SK-N-SH (cell line): ENCODE measurements at regions not wholly inside any gene's neighbourhood (a gene's known extent, or its start where the extent isn't known, plus 50 kb on each side); places are given as distances from the start of the nearest gene placed in this dataset.

Source experiments
- CTCF ChIA-PET: fragments of 300-600, 350-600 bp; formaldehyde crosslinking; extraction: SDS; loops from one replicate; lab custom pipeline; 2021; lab: Yijun Ruan, JAX
- POLR2A ChIA-PET: fragments of 350-600 bp; sonication (Branson Sonifier 250); formaldehyde crosslinking; extraction: SDS; loops from one replicate; lab custom pipeline; 2020; ENCODE audit warnings: antibody characterized with exemption, inconsistent platforms; lab: Yijun Ruan, JAX
- DNase-seq: peaks from one replicate; pipeline ENCODE4 v3.0.0; 2012
- H2AFZ ChIP-seq: fragments of 200-600 bp; sonication (generic); 2 replicates; pipeline ENCODE4 v1.8.1; 2016; ENCODE audit warnings: antibody characterized with exemption, mild to moderate bottlenecking, low read depth
- H3F3A ChIP-seq: fragments of 200-600 bp; sonication (generic); replicated peaks from 2 replicates; pipeline ENCODE3; 2016; ENCODE audit warnings: antibody characterized with exemption, mild to moderate bottlenecking; ENCODE audit not compliant: insufficient read depth
- H3K27ac ChIP-seq, 2 experiments: fragments of 200-500 bp in 1 of 2; fragments of 200-600 bp in 1 of 2; sonication (Bioruptor generic) in 1 of 2; sonication (generic), shearing (Covaris generic) in 1 of 2; 2 replicates each; pipeline versions ENCODE4 v1.5.1 to v1.6.1; 2014 to 2016; ENCODE audit warnings: low read depth in 2 of 2, inconsistent platforms in 1 of 2, low read length in 1 of 2, mild to moderate bottlenecking in 1 of 2, mixed read lengths in 1 of 2
- H3K27me3 ChIP-seq: fragments of 200-600 bp; sonication (generic), shearing (Covaris generic); 2 replicates; pipeline ENCODE4 v1.6.1; 2016; ENCODE audit warnings: mixed run types; ENCODE audit not compliant: insufficient read depth
- H3K36me3 ChIP-seq, 2 experiments: fragments of 200-500 bp in 1 of 2; fragments of 200-600 bp in 1 of 2; sonication (Bioruptor generic) in 1 of 2; sonication (generic) in 1 of 2; replicated peaks in 1 of 2; 2 replicates each; pipeline versions ENCODE3 to v1.5.1; 2014 to 2016; ENCODE audit warnings: low read length in 1 of 2, mild to moderate bottlenecking in 1 of 2; ENCODE audit not compliant: insufficient read depth in 2 of 2, control insufficient read depth in 1 of 2
- H3K4me1 ChIP-seq, 2 experiments: fragments of 200-500 bp in 1 of 2; fragments of 200-600 bp in 1 of 2; sonication (Bioruptor generic) in 1 of 2; sonication (generic), shearing (Covaris generic) in 1 of 2; 2 replicates each; pipeline versions ENCODE4 v1.5.1 to v1.6.1; 2014 to 2016; ENCODE audit warnings: low read depth in 1 of 2, low read length in 1 of 2, mixed run types in 1 of 2; ENCODE audit not compliant: insufficient read depth in 2 of 2, control insufficient read depth in 1 of 2
- H3K4me2 ChIP-seq: fragments of 200-600 bp; sonication (generic), shearing (Covaris generic); 2 replicates; pipeline ENCODE4 v1.6.1; 2017; ENCODE audit warnings: mixed run types
- H3K4me3 ChIP-seq, 2 experiments: fragments of 200-500 bp in 1 of 2; fragments of 200-600 bp in 1 of 2; sonication (Bioruptor generic) in 1 of 2; sonication (generic), shearing (Covaris generic) in 1 of 2; 2 replicates each; pipeline versions ENCODE4 v1.5.1 to v1.8.1; 2014 to 2016; ENCODE audit warnings: low read depth in 2 of 2, inconsistent platforms in 1 of 2, low read length in 1 of 2, mild to moderate bottlenecking in 1 of 2, mixed read lengths in 1 of 2, moderate library complexity in 1 of 2
- H3K79me2 ChIP-seq: fragments of 200-600 bp; sonication (generic); 2 replicates; pipeline ENCODE4 v1.8.1; 2017; ENCODE audit warnings: mild to moderate bottlenecking; ENCODE audit not compliant: insufficient read depth
- H3K9ac ChIP-seq: fragments of 200-600 bp; sonication (generic); 2 replicates; pipeline ENCODE4 v1.6.1; 2017; ENCODE audit warnings: mixed run types
- H3K9me2 ChIP-seq: fragments of 200-600 bp; sonication (generic); 2 replicates; pipeline ENCODE4 v1.6.1; 2017; ENCODE audit warnings: mixed run types
- H3K9me3 ChIP-seq: fragments of 200-600 bp; sonication (generic); 2 replicates; pipeline ENCODE4 v1.6.1; 2017; ENCODE audit warnings: mixed run types, mild to moderate bottlenecking, moderate library complexity
- H4K20me1 ChIP-seq: fragments of 200-600 bp; sonication (generic); 2 replicates; pipeline ENCODE4 v1.6.1; 2017; ENCODE audit warnings: mild to moderate bottlenecking, mixed run types; ENCODE audit not compliant: insufficient read depth
- CHD2 ChIP-seq: fragments of 150-350 bp; IDR thresholded peaks from 2 replicates; pipeline ENCODE4 v1.6.1; 2018; ENCODE audit warnings: low read length; ENCODE audit not compliant: partially characterized antibody
- CTCF ChIP-seq: fragments of 200-600 bp; sonication (generic); IDR thresholded peaks from 2 replicates; pipeline ENCODE4 v1.6.1; 2017; ENCODE audit warnings: antibody characterized with exemption, mild to moderate bottlenecking, moderate library complexity
- FOSL2 ChIP-seq: IDR thresholded peaks from 2 replicates; pipeline ENCODE4 v1.4.0; 2012; ENCODE audit warnings: low read depth, mild to moderate bottlenecking, moderate library complexity, borderline replicate concordance
- FOXJ3 ChIP-seq: sonication (generic); formaldehyde crosslinking; IDR thresholded peaks from 2 replicates; pipeline ENCODE4 v1.5.1; 2020; ENCODE audit warnings: mild to moderate bottlenecking, missing genetic modification reagents
- FOXM1 ChIP-seq: IDR thresholded peaks from 2 replicates; pipeline ENCODE4 v1.4.0; 2012; ENCODE audit warnings: low read depth, mild to moderate bottlenecking
- GABPA ChIP-seq: IDR thresholded peaks from 2 replicates; pipeline ENCODE4 v1.4.0; 2012; ENCODE audit warnings: low read depth, mild to moderate bottlenecking
- IRF3 ChIP-seq: fragments of 150-350 bp; IDR thresholded peaks from 2 replicates; pipeline ENCODE4 v1.6.1; 2016; ENCODE audit warnings: mild to moderate bottlenecking, low read depth, low read length
- JUND ChIP-seq: IDR thresholded peaks from 2 replicates; pipeline ENCODE4 v1.4.0; 2012
- MXI1 ChIP-seq: IDR thresholded peaks from 2 replicates; pipeline ENCODE4 v1.6.1; 2012; ENCODE audit warnings: mild to moderate bottlenecking, low read depth, low read length, improper control_type of control experiment
- POLR2AphosphoS5 ChIP-seq: IDR thresholded peaks from 2 replicates; pipeline ENCODE4 v1.6.1; 2012; ENCODE audit warnings: low read depth, low read length
- RAD21 ChIP-seq: IDR thresholded peaks from 2 replicates; pipeline ENCODE4 v1.6.1; 2012; ENCODE audit warnings: mild to moderate bottlenecking, low read length
- REST ChIP-seq: IDR thresholded peaks from 2 replicates; pipeline ENCODE4 v1.6.1; 2012; ENCODE audit warnings: mild to moderate bottlenecking, low read depth, low read length, moderate library complexity
- RXRA ChIP-seq: IDR thresholded peaks from 2 replicates; pipeline ENCODE4 v1.4.0; 2012; ENCODE audit warnings: low read depth, mild to moderate bottlenecking, borderline replicate concordance
- SIN3A ChIP-seq: IDR thresholded peaks from 2 replicates; pipeline ENCODE4 v1.6.1; 2012; ENCODE audit warnings: low read depth, mild to moderate bottlenecking, low read length, moderate library complexity, borderline replicate concordance
- SMC3 ChIP-seq: IDR thresholded peaks from 2 replicates; pipeline ENCODE4 v1.6.1; 2012; ENCODE audit warnings: low read depth, low read length, improper control_type of control experiment
- TAF1 ChIP-seq: IDR thresholded peaks from 2 replicates; pipeline ENCODE4 v1.6.1; 2012; ENCODE audit warnings: low read depth, mild to moderate bottlenecking, low read length, moderate library complexity, borderline replicate concordance
- USF2 ChIP-seq: fragments of 150-350 bp; IDR thresholded peaks from 2 replicates; pipeline ENCODE4 v1.6.1; 2017; ENCODE audit warnings: antibody characterized with exemption, low read length, low read depth, borderline replicate concordance
- WGBS: methylation state at CpG from one replicate; pipeline ENCODE4 v1.1.6; 2017; ENCODE audit warnings: low lambda C conversion rate; 5-methylcytosine and 5-hydroxymethylcytosine counted together

GRCh38 chr13:32911506-32911905 is 104.7 kb upstream of the KL start:
- Histone ChIP-seq H3K4me3 (no peak overlapping the region), H3K4me1 (no peaks in the 10 kb centered on the region; a peak in 1 of 4 replicates)
- no peak for TF ChIP-seq SIN3A
- TF ChIP-seq CTCF, result peak; percentile 37
- TF ChIP-seq RAD21, result peak; percentile 68
- TF ChIP-seq USF2, result no peak
- TF ChIP-seq POLR2AphosphoS5, result no peak
- TF ChIP-seq REST, result no peak
- no peak for TF ChIP-seq GABPA
- TF ChIP-seq SMC3, result peak; percentile 55
- TF ChIP-seq FOSL2, result no peak
- TF ChIP-seq FOXM1, result no peak
- TF ChIP-seq RXRA, result no peak
- TF ChIP-seq, all 33 proteins: peak for 3
- Histone ChIP-seq H4K20me1 (no peaks in the 10 kb centered on the region), H3K27me3 (no peaks in the 10 kb centered on the region), H2AFZ (no peak overlapping the region), H3F3A (no peaks in the 10 kb centered on the region), H3K36me3 (no peaks in the 10 kb centered on the region), H3K27ac (no peak overlapping the region), H3K79me2 (no peaks in the 10 kb centered on the region), H3K9ac (no peak overlapping the region), H3K4me2 (no peak overlapping the region), H3K9me2 (no peaks in the 10 kb centered on the region), H3K9me3 (no peaks in the 10 kb centered on the region)
- CTCF ChIA-PET, result interaction anchor here (0.6 to 1.1 kb wide), 4 partner anchors 16 to 549 kb away, joined by 3 to 4 read pairs (median 3); no protein-coding TSS in a partner anchor
- no CpG with 5 or more reads among the region's 2 CpGs for WGBS
- DNase-seq, result peak; percentile 43
- POLR2A ChIA-PET, result interaction anchor here (0.6 kb wide), 1 partner anchor 523 kb away, joined by 3 read pairs; no protein-coding TSS in a partner anchor

- H3K9me2 ChIP-seq, result no peaks in the 10 kb centered on the region
- H3K79me2 ChIP-seq, result no peaks in the 10 kb centered on the region
- H3K36me3 ChIP-seq, result no peaks in the 10 kb centered on the region
- no peaks in the 10 kb centered on the region for H3K27me3 ChIP-seq
- no peak overlapping the region for H3K9ac ChIP-seq
- WGBS, result 36% methylated on average over 1 of the region's 1 CpG
- no peak for DNase-seq
- no peak overlapping the region for H2AFZ ChIP-seq
- H3F3A ChIP-seq, result peaks cover 4% of the 10 kb centered on the region
- no peaks in the 10 kb centered on the region for H4K20me1 ChIP-seq
- no peaks in the 10 kb centered on the region for H3K9me3 ChIP-seq
- H3K27ac ChIP-seq, result no peak overlapping the region
- TF ChIP-seq CHD2 (no peak), IRF3 (no peak), SMC3 (no peak), SIN3A (no peak), FOXJ3 (CRISPR knock-in tag) (no peak), TAF1 (no peak), JUND (no peak), FOSL2 (no peak), MXI1 (no peak)
- no peaks in the 10 kb centered on the region; a peak in 1 of 4 replicates for H3K4me1 ChIP-seq
- H3K4me2 ChIP-seq, result no peak overlapping the region
- H3K4me3 ChIP-seq, result no peak overlapping the region
- POLR2A ChIA-PET, result no interaction called here
- CTCF ChIA-PET, result interaction anchor here (1.2 kb wide), 1 partner anchor 31 kb away, joined by 4 read pairs; no protein-coding TSS in a partner anchor
These were observed 101.5 kb upstream of the KL start for GRCh38 chr13:32914686-32915085.
